ENCODE measurements at regions not wholly inside any gene's neighbourhood (a gene's known extent, or its start where the extent isn't known, plus 50 kb on each side); places are given as distances from the start of the nearest gene placed in this dataset.
A peak's percentile ranks its signal among the peaks of the same experiment; 100 is the strongest.
"Not testable (repeated sequence)": the region's sequence is repeated elsewhere in the genome, so short reads cannot be mapped to it uniquely, and the experiment has no call there.

DNA sequence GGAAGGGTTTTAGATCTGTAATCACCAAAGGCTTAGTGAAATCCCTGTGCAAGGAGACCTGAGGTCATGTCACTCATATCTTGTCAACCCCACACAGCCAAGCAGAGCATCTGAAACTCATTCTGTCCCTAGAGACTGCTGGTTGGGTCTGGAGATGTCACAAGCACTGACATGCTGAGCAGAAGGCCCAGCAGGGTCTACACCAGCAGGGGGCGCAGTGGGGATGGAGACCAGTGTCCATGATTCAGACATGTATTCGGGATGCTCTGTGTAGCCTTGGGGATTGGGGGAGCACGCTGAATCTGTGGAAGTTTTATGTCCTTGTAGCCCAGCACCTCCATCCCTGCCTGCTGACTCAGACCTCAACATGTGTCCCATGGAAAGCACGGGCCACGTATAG, 1247.3 kb downstream of the RPIA start:
- TF ChIP-seq, protein P1, sequence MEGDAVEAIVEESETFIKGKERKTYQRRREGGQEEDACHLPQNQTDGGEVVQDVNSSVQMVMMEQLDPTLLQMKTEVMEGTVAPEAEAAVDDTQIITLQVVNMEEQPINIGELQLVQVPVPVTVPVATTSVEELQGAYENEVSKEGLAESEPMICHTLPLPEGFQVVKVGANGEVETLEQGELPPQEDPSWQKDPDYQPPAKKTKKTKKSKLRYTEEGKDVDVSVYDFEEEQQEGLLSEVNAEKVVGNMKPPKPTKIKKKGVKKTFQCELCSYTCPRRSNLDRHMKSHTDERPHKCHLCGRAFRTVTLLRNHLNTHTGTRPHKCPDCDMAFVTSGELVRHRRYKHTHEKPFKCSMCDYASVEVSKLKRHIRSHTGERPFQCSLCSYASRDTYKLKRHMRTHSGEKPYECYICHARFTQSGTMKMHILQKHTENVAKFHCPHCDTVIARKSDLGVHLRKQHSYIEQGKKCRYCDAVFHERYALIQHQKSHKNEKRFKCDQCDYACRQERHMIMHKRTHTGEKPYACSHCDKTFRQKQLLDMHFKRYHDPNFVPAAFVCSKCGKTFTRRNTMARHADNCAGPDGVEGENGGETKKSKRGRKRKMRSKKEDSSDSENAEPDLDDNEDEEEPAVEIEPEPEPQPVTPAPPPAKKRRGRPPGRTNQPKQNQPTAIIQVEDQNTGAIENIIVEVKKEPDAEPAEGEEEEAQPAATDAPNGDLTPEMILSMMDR (IDR thresholded peaks at IDR 0.05) = peak in 1 of 7 experiments; percentile 4
- TF ChIP-seq POLR2A (IDR thresholded peaks at IDR 0.05) = not testable (repeated sequence)

All from body of pancreas (tissue), 4 donors.